Astrocyte of the cerebellum (primary cell): ENCODE measurements at regions not wholly inside any gene's neighbourhood (a gene's known extent, or its start where the extent isn't known, plus 50 kb on each side); places are given as distances from the start of the nearest gene placed in this dataset.

Source experiments
- DNase-seq: peaks from one replicate; pipeline ENCODE4 v3.0.0-alpha.2; 2011; ENCODE audit warnings: low read depth
- H3K4me3 ChIP-seq: 2 replicates; pipeline ENCODE4 v1.5.1; 2011; ENCODE audit warnings: mild to moderate bottlenecking, low read depth, low read length, moderate library complexity
- in situ Hi-C: cut with HindIII; loops from 2 replicates; pipeline ENCODE4 v1.10.0; 2017; ENCODE audit warnings: low sequenced_read_pairs
- TF ChIP-seq, protein P1 (sequence below): IDR thresholded peaks from 2 replicates; pipeline ENCODE4 v1.5.1; 2012; ENCODE audit warnings: low read length, low read depth, moderate library complexity, mild to moderate bottlenecking; ENCODE audit errors: missing control alignments

DNA sequence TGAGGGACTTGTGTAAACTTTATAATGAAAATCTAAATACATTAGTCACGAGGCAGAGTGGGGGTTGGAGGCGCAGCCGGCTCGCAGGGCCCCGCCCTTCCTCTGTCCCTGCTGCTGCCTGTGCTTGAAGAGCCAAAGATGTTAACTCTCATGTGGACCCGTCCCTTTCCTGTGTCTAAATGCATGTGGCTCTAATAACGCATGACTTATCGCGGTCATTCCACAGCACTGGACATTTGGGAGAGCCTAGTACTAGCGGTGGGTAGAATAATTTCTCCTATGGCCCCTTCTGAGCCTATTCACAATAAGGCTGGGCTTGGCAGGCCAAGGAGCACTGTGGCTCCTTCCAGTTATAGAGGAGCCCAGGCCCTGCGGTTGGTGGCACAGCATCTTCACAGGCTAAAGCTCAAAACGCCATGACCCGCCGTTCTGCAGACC, 82.3 kb upstream of the SIMC1 start:
- H3K4me3 ChIP-seq, result no peak overlapping the region
- in situ Hi-C loops, result no loop called here
- TF ChIP-seq, protein P1, sequence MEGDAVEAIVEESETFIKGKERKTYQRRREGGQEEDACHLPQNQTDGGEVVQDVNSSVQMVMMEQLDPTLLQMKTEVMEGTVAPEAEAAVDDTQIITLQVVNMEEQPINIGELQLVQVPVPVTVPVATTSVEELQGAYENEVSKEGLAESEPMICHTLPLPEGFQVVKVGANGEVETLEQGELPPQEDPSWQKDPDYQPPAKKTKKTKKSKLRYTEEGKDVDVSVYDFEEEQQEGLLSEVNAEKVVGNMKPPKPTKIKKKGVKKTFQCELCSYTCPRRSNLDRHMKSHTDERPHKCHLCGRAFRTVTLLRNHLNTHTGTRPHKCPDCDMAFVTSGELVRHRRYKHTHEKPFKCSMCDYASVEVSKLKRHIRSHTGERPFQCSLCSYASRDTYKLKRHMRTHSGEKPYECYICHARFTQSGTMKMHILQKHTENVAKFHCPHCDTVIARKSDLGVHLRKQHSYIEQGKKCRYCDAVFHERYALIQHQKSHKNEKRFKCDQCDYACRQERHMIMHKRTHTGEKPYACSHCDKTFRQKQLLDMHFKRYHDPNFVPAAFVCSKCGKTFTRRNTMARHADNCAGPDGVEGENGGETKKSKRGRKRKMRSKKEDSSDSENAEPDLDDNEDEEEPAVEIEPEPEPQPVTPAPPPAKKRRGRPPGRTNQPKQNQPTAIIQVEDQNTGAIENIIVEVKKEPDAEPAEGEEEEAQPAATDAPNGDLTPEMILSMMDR, result no peak

DNA sequence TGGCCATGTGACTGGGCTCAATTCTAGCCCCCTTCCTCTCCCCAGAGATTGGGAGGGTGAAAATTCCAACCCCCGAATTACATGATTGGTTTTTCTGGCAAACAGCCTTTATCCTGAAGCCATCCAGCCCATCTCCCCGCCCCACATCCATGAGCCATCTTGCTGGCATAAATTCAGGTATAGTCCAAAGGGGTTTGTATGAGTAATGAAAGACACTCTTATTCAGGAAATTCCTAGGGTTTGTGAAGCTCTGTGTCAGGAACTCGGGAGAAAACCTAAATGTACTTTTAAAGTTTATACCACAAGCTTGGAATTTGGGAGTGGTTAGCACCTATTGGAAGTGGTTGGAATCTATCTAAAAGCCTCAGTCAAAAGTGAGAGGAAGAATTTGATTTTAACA, 80.6 kb upstream of the SIMC1 start:
- H3K4me3 ChIP-seq, result no peak overlapping the region
- TF ChIP-seq, protein P1, result no peak
- in situ Hi-C loops, result no loop called here
- DNase-seq, result peak; percentile 68

More for the DNA sequence above, 82.3 kb upstream of the SIMC1 start:
- DNase-seq, result no peak

DNA sequence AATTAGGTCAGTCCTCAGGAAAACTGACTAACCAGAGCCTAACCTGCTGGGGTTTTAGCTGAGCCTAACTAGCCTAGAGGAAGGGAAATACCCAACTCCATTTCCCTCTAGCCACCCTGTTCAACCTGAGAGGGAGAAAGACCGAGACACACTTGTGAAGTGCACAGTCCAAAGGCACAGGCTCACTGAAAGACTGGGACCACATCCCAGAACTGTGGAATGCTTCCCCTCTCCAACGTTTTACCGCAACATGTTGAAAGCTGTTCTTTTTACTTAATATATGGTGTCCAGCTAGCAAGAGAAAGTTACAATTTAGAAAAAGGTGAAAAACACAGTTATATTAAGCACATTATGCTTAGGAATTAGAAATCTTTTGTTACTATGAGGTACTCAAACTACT, 76.8 kb upstream of the SIMC1 start:
- in situ Hi-C loops, result no loop called here
- peak; percentile 55 for DNase-seq
- TF ChIP-seq, protein P1, result no peak
- no peak overlapping the region for H3K4me3 ChIP-seq

DNA sequence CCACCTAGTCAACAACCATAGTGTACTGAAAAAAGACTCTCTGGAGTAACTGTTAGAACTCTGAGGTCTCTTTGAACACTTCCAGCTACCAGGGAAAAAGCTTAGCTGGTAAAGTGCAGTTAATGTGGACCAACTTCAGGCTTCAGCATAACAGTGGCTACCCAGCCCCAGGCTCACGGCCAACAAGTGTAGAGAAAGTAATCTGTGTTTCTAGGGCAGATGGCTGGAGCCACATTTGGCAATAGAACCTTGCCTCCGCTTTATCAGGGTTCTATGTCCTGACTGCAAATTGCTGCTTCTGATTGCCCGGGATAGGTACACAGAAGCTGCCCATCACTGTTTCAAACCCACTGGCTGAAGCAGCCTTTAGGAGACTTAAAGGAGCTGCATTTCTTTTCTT, 76.0 kb upstream of the SIMC1 start:
- no peak overlapping the region for H3K4me3 ChIP-seq
- no peak for DNase-seq
- in situ Hi-C loops, result no loop called here
- TF ChIP-seq, protein P1, result no peak

DNA sequence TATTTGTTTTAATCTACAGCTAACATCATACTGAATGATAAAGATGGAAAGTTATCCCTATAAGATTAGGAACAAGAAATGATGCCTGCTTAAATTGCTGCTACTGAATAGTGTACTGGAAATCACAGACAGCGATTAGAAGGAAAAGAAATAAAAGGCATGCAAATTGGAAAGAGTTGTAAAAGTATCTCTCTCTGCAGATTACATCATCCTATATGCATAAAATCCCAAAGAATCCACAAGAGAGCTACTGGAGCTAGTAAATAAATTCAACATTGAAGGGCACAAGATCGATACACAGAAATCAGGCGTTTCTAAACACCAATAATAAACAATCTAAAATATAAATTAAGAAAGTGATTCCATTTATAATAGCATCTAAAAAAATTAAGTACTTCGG, 75.3 kb upstream of the SIMC1 start:
- in situ Hi-C loops, result no loop called here
- no peak overlapping the region for H3K4me3 ChIP-seq
- no peak for DNase-seq
- TF ChIP-seq, protein P1, result no peak

DNA sequence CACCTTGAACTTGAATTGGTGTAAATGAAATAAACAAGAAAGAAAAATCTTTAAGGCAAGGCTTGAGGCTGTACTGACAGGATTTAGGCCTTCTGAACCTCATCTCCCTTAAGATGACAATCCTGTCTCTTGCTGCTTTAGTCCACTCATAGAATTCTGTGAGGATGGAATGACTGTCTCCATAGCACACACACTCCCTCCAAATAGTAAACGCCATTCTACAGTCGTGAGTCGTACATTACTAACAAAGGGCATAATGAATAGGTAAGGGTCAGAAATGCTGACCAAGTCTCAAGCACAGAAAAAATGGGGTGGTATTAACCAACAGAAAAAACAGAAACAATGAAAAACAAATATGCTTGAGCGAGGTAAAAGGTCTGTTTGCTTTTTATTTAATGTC, 71.8 kb upstream of the SIMC1 start:
- H3K4me3 ChIP-seq, result no peak overlapping the region
- TF ChIP-seq, protein P1, result no peak
- in situ Hi-C loops, result no loop called here
- DNase-seq, result no peak

DNA sequence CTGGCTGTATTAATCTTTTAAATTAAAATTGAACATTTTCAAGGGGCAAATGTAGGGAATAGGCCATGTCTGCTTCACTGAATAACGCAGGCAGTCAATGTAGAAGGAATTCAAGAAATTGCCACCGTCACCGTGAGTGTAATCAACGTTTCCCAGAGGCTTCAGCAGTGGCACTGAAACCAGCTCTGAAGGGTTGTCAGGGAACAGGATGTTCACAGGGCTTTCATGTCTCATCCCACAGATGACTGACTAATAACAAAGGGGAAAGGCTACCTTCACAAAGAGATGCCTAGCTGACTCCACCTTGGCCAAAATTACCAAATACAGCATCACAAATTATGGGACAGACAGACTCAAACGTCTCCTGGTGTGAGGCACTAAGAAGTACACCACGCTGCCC, 70.4 kb upstream of the SIMC1 start:
- TF ChIP-seq, protein P1, result no peak
- DNase-seq, result no peak
- H3K4me3 ChIP-seq, result no peak overlapping the region
- in situ Hi-C loops, result no loop called here
